Umbilical cord (tissue), 1 donor: ENCODE measurements at regions not wholly inside any gene's neighbourhood (a gene's known extent, or its start where the extent isn't known, plus 50 kb on each side); places are given as distances from the start of the nearest gene placed in this dataset.

ENCODE experiments used
- DNase-seq: peaks from one replicate; pipeline ENCODE4 v3.0.0-alpha.2; 2015; ENCODE audit warnings: low spot score

DNA sequence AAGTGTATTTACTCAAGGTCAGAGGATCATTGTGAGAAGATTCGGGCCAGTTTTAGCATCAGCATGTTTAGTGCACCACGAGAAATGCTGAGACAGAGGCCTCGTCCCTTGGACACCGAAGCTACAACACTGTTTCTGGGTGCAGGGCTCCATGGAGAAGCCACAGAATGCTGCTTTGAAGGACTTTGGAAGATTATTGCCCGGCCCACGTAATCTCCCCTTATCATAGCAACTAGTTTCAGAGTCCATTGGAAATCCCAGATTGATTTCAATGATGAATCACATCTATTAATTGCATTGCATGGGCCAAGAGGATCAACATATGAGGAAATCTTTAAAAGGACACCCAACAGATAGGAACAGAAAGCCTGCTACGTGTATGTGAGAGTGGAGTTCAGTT, 156.0 kb downstream of the MAF start:
- peak; percentile 6 for DNase-seq

DNA sequence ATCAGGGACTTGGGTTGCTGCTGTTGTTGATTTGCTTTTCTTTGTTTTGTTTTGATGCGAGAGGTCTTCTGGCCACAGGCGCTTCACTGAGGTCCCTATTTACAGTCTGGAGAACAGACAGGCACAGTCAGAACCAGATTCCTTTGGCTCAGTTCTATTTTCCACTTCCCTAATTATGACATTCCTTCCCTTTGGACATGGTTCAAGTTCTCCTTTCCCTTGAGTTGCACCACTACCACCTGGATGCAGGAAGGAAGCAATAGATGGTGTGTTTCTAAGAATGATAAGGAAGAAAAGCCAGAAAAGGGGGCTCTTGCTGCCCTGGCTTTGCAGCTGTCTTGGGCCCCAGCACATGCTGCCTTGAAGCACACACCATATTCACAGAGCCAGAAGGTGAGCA, 160.6 kb downstream of the MAF start:
- peak; percentile 38 for DNase-seq

GRCh38 chr16:79437764-79438751, 162.5 kb downstream of the MAF start:
- peak; percentile 85 for DNase-seq

DNA sequence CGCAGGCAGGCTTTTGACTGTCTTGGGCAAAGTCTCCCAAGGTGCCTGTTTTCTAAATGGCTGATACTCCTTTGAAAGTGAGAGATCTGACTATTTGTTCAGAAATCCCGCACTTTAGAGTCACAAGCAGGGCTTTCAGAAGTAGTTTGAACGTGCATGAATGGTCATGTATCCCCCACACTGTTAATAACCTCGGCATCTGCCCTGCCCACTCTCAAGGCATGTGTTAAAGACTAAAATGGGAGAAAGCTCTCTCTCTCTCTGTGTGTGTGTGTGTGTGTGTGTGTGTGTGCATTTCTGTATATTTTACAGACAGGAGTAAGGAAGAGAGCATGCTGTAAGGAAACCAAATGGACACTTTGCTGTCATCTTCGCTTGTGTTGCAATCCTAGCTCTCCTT, 163.7 kb downstream of the MAF start:
- no peak for DNase-seq

- DNase-seq: no peak
Observed at GRCh38 chr16:79434771-79435170, 165.8 kb downstream of the MAF start.

DNA sequence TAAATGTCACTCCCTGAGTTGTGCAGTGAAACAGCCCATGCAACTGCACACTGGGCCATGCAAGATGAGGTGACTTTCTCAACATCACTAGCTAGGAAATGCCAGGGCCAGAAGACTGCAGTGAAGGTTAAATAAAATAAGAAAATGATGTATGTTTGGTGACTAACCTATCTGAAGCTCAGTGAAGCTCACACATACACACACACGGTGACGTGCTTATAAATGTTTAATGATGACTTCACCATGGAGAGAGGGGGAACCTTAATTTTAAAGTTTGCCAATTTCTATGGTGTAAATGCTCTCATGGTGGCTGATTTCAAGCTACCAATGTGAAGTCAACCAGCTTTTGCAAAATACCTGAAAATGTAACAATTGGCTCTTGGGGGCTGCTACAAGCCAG, 166.4 kb downstream of the MAF start:
- DNase-seq: no peak

DNA sequence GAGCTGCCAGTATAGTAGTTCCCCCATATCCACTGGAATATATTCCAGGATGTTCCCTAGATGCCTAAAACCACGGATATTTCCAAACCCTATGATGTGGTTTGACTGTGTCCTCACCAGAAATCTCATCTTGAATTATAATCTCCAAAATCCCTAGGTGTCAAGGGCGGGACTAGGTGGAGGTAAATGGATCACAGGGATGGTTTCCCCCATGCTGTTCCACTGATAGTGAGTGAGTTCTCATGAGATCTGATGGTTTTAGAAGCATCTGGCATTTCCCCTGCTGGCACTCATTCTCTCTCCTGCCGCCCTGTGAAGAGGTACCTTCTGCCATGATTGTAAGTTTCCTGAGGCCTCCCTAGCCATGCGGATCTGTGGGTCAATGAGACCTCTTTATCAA, 168.6 kb downstream of the MAF start:
- DNase-seq: no peak

- DNase-seq: peak; percentile 19
Observed at GRCh38 chr16:79430191-79430678, 170.3 kb downstream of the MAF start.

DNA sequence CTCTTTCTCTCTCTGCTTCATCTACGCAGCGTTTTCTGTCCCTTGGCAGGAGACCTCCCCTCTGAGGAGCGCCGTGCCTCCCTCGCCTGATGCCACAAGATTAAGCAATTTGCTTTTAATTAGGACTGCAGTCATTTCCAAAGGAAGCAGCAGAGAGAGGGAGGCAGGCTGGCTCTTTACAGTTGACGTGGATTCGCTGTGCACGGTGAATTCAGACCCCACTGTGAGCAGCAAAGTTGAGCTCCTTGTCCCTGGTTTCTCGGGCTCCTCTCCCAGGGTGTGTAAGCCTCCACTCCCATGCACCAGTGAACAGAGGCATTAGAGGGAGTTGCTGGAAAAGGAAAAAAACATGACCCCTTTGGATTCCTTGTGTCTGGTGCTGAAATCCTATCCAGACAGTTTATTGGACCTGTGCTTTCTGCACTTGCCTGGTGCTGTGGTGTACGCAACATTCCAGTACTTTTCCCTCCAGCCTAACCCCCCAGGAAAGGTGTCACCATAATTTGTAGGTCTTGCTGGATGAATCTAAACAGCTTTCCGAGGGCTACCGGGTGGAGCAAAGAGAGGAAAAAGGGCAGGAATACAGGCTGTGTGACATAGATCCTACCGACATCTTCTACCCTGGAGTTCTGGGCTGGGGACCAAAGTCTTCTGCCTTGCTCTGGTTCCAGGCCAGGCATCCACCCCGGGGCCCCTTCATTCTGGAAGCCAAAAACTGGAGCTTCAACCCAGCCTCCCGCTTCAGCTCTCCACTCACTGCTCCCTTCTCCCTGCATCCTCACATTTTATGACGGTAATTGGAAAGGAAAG, 171.0 kb downstream of the MAF start:
- DNase-seq: peak; percentile 65

DNA sequence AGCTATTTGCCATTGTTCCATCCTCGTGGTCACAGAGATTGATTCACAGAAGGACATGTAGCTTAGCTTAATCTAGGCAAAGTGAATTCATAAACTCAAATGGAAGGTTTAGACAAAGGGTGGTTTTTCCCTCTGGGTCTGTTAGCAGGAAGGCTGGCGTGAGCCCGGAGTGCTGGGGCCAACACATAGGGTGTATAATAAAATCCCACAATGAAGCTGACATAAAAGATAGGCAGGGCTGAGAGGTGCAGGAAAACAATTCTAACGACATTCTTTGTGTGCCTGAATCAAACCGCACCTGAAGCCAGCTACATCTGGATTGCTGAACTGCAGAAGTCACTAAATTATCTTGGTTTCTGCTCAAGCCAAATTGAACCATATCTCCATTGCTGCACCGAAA, 173.9 kb downstream of the MAF start:
- no peak for DNase-seq

GRCh38 chr16:79422064-79422463, 178.5 kb downstream of the MAF start:
- DNase-seq: no peak

- DNase-seq: no peak
Observed at GRCh38 chr16:79421126-79421525, 179.4 kb downstream of the MAF start.

DNA sequence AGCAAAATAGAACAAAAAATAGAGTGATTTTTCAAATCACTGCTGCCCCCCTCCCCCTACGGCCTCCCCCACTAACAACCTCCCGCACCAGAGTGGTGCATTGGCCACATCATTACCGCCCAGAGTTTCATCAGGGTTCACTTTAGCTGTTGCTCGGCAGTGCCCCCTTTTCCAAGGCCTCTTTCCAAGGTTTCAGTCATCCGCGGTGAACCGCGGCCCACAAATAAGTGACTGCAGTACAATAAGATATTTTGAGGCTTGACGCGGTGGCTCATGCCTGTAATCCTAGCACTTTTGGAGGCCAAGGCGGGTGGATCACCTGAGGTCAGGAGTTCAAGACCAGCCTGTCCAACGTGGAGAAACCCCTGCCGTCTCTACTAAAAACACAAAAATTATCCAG, 180.0 kb downstream of the MAF start:
- no peak for DNase-seq

DNA sequence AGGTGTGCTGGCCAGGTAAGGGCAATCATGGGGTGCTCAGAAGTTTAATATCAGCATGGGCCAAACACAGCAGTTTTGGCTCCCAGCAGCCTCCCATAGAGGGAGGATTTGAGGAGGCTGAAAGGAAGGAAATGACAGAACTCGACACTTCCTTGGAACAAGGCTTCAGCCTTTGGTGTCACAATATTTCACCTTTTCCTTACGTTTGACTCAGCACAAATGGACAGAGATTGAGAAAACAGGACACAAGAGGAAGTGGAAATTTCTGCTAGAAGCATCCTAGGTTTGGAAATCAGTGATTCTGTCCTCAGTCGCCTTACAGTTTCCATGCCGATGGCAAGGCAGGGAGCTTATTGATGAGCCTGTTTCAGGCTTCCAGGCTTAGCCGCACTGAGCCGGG, 181.4 kb downstream of the MAF start:
- peak; percentile 36 for DNase-seq

GRCh38 chr16:79417601-79418008, 182.9 kb downstream of the MAF start:
- no peak for DNase-seq

DNA sequence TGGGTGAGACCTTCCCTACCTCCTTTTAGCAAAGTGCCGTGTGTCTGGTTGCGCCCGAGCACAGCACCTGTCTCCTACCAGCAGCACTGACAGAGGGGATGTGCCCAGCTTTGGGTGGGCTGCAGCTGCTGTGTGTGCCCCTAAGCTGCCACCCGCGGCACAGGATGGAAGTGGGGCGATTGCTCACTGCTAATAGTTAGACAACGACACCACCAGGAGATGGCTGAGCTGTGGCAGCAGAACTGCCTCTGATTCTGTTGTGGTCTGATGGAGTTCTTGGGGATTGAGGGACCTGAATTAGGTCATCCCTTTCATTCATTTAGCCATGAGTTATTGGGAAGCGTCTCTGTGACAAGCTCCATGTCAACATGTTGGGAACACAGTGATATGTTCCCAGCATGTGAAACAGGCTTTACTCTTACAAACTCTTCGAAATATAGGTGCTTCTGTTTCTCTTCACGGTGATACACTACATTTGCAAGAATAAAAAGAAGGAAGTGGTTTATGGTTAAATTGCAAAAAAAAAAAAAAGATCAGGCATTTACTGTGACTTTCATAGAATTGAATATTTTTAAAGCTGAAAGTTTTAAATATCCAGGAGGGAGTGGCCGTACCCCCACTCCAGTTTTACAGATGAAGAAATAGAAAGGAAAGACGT, 184.4 kb downstream of the MAF start:
- no peak for DNase-seq

- peak; percentile 40 for DNase-seq
Observed at GRCh38 chr16:79412783-79413225, 187.7 kb downstream of the MAF start.

DNA sequence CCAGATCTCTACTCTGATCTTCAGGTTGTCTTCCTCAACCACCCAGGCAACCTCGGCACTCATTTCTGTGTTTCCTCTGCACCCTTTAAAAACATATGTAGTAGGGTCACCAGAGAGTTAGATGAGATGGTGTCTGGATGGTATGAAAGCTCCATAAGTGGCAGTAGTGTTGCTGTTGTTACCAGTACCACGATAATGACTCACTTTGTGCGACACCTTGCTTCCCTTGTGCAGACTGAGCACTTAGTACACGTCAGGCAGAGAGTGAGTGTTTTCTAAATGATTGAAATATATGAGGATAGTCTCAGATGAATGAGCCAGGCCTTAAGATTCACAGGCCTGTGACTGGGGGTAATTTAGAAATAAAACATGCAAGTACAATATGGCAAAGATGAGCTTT, 188.7 kb downstream of the MAF start:
- no peak for DNase-seq

DNA sequence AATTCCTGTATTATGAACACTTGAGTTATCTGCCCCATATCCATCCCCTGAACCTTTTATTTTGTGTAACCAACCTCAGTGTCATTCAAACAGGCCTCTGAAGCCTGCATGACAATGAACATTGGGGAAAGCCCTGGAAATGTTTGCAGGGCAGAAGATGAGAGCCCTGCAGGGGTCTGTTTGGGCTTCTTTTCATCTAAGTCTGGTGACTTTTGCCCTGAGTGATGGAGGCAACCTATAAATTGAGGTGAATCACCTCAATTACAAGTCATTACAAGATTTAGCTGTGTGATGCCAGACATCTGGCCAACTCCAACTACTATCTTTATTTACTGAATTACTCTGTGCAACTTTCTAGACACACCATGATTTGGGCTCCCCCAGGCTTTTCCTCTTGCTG, 189.2 kb downstream of the MAF start:
- no peak for DNase-seq

- no peak for DNase-seq
Observed at GRCh38 chr16:79409978-79410377, 190.6 kb downstream of the MAF start.

GRCh38 chr16:79408355-79408754, 192.2 kb downstream of the MAF start:
- no peak for DNase-seq
